ENCODE measurements at regions not wholly inside any gene's neighbourhood (a gene's known extent, or its start where the extent isn't known, plus 50 kb on each side); places are given as distances from the start of the nearest gene placed in this dataset.
"Not testable (repeated sequence)": the region's sequence is repeated elsewhere in the genome, so short reads cannot be mapped to it uniquely, and the experiment has no call there.

DNA sequence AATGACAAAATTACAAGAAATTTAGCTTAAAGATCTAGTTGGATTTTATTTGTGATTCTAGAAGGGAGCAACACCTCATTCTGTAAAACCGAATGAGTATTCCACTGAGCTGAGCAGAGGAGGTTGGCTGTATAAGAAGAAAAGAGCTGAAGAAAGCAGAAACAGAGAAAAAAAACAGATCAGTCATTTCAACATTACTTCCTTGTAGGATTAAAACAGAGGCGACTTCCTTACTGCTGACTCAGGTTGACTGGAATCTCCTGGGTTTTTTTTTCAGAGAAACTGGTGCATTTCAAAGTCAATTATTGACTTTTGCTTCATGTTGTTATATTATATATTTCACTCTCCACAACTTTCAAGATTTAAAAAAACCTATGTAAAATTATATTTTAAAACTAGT is 368.1 kb upstream of the UBE2E2 start:
- DNase-seq, result no peak

DNA sequence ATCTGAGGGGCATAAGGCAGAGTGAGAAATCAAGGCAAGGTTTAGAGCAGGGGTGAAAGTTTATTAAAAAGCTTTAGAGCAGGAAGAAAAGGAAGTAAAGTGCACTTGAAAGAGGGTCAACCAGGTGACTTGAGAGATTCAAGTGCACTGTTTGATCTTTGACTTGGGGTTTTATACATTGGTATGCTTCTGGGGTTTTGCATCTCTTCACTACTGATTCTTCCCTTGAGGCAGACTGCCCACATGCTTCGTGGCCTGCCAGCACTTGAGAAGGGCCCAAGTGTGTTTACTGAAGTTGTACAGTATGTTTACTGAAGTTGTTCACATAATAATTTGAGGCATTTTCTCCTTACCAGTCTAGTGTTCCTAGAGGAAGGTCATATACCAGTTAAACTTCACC is 367.0 kb upstream of the UBE2E2 start:
- DNase-seq, result no peak

DNA sequence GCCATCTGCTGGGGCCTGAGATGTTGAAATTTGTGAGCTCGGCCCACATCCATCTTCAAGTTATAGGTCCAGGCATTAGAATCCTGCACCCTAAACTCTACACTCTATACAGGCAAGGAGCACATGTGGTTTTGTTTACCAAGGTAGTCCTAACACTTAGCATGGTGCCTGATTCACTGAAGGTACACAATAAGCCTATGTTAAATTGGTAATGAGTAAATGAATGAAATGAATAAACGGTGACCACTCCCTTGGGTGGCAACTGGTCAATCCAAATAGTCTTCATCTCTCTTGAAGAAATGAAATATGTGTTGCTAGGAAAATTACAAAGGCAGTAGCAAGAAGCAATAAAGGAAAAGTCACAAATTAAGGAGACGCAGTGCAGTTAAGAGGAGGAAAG is 359.3 kb upstream of the UBE2E2 start:
- no peak for DNase-seq

DNA sequence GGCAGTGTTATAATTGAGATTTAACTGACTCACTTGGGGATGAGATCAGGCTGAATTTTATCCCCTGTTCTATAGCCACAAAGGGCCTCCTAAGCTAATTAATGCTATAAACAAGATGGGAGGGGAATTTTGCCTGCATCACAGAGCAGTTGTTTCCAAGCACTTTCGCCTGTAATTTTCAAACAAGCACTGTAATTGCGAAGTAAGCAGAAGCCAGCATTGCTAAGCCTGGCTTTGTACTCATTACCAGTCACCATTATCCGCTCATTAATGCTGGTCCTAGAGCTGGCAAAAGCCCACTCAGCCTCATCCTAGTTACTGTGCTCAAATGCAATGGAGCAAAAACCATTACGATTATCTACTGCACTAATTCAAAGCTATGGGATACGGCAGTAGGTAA is 356.6 kb upstream of the UBE2E2 start:
- DNase-seq, result no peak

DNA sequence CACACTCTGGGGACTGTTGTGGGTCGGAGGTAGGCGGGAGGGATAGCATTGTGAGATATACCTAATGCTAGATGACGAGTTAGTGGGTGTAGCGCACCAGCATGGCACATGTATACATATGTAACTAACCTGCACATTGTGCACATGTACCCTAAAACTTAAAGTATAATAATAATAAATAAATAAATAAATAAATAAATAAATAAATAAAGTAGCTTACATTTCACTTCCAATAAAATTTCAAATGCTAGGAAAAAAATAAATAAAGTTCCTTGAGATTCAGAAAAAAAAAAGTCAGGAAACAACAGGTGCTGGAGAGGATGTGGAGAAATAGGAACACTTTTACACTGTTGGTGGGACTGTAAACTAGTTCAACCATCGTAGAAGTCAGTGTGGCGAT is 353.5 kb upstream of the UBE2E2 start:
- DNase-seq, result not testable (repeated sequence)

DNA sequence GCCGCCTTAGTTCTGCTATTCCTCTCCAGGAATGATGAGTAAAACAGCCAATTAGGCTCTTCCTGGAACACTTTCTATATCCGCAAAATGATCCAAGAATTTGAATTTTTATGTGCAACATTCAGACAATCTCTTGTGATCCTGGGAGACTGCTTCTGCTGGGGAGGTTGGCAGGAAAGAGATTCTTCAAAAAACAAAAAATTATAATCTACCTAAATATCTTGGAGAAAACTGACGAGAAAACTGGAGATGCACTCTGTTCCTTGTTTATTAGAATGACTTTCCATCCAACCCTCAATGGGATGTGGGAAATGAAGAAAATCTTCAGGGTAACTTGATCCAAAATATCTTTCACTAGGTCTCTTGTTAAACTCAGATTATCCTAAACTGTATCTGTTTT is 346.3 kb upstream of the UBE2E2 start:
- DNase-seq, result no peak

DNA sequence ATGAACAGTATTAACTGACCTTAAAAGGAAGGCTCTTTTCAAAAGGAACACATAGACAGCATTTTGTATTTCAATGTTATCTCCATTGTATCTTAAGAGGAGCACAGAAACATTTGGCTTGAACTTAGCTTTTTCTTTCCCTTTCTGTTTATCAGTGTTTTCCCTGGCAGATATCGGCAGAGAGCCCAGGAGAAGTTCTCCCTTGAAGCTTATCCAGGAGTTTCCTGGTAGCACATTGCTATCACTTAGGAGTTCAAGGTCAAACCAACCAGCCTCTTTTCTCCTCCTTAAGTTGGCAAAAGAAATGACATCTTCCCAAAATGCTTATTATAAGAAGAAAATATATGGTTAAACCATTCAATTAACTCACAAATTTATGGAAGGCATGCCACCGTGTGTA is 344.6 kb upstream of the UBE2E2 start:
- no peak for DNase-seq

DNA sequence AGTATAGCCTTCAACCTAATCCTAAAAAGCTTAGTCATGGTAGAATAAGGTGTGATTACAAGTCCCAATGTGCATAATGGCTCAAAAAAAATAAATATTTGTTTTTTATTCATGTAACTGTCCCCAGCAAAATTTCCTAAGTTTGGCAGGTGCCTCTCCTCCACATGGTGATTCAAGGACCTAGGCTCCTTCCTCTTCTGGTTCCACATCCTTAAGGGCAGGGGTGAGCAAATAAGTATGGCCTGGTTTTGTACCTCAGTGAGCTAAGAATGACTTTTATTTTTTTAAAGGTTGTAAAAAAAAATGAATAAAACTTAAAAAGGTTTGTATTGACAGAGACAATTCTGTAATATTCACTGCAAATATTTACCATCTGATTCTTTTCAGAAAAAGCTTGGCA is 343.5 kb upstream of the UBE2E2 start:
- DNase-seq, result no peak

DNA sequence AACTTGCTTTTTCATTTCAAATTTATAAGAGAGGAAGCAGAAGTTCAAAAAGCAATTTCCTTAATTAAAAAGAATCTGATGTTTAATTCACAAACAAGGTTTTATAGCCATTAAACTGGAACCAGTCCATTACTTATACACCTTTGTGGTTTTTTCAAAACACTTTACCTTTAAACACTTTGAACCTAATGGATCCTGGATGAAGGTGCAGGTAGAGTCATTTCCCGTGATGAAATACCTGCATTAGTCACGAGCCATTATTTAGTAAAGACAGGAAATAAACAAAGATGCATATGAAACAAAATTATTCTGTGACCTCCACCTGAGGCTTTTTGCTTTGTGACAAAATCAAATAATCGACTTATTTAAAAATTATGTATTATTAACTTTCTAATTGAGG is 341.7 kb upstream of the UBE2E2 start:
- DNase-seq, result no peak

DNA sequence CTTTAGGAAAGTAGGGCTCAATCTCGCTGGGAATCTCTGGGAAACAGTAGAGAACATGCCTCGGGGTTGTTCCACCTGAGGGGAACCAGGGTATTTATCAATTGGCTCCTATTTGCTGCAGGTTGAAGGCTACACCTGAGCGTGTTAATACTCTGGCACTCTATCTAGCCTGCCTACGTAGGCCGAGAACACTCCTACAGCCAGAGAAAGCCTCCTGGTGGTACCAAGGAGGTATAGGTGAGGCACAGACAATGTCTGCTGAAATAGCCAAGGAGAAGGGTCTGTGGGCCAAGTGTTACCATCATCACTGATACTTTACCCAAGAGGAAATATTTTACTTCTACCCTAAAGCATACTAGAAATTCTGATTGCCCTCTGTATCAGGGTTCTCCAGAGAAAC is 341.0 kb upstream of the UBE2E2 start:
- no peak for DNase-seq

DNA sequence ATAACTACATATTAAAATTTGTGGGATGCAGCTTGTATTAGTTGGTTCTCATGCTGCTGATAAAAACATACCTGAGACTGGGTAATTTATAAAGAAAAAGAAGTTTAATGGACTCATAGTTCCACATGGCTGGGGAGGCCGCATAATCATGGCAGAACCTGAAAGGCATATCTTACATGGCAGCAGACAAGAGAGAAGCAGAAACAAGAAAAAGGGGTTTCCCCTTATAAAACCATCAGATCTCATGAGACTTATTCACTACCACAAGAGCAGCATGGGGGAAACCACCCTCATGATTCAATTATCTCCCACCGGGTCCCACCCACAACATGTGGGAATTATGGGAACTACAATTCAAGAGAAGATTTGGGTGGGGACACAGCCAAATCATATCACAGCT is 320.3 kb upstream of the UBE2E2 start:
- DNase-seq, result not testable (repeated sequence)

DNA sequence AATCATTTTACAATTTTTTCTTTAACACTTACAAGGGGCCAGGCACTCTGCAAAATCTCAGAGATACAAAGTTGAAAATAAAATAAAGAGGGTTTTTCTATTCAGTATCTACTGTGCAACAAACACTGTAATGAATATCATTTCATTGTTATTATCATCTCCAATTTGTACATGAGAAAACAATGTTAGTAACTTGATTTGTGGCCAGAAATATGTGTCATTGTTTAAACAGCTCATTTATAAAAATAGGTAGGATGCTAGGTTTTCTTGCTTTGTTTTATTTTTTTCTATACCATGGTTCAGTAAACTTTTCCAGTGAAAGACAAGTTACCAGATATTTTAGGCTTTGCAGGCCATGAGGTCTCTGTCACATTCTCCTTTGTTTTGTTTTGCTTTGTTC is 318.1 kb upstream of the UBE2E2 start:
- no peak for DNase-seq

DNA sequence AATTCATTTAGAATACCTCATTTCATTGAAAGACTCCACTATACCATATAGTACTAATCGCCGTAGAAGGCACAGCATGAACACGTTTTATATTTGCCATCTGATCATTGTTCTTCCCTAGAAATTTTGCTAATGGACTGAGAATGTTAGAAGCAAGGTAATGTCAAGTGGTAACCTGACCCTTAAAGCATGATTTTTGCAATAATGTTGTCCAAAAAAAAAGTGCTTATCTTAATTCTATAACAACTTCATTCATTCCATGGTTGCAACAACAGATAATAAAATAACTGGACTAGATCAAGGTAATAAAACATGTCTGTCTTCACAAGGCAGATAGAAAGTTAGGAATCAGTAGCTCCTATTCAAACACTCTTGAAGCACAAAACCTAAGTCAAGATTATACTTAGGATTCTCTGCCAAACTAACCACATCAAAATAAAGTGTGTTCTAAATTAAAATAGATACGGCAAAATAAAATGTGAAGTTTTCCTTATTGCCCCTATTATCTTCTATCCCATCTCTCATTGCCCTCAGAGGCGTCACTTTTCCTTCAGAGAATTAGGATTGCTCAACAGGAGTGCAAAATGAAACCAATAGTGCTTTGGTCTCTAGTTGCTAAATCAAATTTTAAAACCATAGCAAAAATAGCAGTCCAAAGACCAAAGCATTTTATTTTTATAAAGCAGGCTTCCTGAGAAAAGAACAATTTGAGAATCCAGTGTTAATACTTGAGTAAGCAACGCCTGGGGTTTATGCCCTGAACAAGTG is 317.4 kb upstream of the UBE2E2 start:
- DNase-seq, result no peak

DNA sequence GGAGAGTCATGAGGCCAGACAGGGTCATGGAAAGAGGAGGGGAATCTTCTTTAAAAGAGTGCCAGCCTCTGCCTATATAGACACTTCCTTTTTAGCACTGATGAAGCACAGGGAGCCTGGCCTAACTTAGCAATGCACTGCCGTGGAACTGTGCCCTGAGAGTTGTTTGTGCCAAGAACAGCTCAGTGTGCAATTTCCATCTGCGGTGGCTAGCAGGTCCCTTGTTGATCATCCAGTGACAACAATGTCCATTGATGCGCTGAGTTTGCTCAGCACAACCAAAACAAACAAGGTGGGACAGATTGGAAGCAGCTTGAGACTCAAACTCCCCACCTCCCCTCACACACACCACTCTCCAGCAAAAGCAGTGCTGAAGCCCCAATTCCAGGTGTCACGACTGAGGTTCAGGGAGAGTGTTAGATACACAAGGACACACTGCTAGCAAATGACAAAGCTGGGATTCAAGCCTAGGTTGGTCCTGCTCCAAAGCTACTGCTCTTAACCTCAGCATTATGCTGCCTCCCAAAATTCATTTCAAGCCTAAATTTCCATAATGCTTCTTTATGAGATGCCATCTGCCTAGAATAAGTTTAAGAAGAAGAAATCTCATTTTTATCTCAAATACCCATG is 316.6 kb upstream of the UBE2E2 start:
- no peak for DNase-seq

DNA sequence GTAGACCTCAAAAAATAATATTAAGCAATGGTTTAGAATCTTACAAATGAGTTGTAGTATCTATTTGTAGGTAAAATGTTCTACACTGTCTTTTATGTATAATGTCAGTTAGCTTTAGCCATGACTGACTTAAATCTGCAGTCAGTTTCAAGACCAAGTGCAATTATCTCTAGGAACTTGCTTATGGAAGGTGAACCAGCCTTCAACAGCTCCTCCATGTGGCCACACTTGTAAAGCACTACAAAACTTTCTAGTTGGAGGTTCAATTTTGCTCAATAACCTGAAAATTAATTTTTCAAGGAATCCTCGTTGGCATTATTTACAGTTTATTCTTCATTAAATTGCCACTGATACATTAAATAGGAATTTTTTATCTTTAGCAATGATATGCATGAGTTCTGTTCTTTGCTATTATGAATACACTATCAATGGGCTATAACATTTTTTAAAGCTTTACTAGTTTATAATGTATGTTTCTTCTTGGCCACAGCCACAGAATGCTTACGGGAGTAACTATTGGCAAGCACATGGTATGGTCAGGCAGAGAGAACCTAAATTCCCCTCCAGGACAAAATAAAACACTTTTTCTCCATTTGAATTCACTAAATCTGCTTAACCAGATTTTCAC is 315.3 kb upstream of the UBE2E2 start:
- no peak for DNase-seq

DNA sequence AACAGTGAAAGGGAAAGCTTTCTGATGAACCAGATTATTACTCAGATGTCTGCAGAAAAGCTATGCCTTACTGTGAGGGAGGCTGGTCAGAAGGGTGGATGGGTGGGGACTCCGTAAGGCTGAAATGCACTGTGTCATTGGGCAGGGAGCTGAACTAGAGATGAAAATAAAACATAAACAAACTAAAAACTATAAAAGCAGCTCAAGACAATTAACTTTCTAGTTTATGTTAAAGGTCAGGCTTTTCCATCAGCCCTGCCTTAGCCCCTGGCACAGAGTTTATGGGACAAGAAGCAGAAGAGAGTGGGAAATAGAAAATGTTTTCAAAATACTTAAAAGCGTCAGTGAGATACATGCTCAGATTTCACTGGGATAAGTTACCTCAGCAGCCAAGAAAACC is 310.0 kb upstream of the UBE2E2 start:
- no peak for DNase-seq

DNA sequence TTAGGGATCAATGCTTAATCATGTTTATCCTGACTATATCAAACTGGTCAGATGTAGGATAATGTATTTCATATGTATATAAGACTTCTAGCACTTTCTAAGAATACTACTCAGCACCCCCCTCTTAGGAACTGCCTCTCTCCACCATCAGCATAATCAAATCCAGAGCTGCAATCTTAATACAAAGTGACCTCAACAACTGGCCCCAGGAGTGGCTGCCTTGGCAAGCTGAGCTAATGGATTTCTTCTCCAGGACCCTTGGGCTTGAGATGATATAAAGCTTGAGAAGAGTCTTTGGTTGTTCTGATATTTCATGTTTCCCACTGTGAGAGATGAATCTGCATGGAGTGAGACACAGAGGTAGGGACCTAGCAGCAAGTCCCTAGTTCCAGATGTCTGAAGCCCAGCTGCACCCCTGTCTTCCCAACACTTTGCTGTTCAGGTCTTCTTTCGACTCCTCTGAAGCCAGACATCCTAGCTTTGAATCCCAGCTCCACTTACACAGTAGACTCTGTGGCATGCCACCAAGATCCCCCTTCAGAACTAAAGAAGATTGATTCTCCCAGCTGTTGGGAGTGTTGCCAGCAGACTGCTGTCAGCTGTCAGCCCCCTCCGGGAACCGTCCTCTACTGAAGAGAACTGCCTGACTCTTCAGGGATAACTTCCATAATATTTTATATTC is 309.3 kb upstream of the UBE2E2 start:
- DNase-seq, result no peak

DNA sequence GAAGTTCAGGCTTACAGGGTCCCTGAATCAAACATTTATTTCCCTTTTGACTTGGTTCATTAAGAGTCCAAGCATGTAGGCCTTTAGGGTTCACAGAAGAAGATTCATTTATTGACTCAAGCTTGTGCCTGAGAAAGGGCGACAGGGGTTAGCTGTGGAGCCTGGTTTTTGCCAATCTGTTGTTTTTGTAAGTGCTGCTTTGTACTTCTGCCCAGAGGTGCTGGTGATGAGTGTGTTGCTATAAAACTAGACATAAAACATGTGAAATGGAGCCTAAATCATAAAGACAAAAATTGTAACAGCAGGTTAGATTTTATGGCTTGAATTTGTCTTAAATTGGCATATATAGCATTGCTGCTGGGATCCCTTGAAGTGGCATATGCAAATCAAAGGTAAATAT is 308.3 kb upstream of the UBE2E2 start:
- no peak for DNase-seq

DNA sequence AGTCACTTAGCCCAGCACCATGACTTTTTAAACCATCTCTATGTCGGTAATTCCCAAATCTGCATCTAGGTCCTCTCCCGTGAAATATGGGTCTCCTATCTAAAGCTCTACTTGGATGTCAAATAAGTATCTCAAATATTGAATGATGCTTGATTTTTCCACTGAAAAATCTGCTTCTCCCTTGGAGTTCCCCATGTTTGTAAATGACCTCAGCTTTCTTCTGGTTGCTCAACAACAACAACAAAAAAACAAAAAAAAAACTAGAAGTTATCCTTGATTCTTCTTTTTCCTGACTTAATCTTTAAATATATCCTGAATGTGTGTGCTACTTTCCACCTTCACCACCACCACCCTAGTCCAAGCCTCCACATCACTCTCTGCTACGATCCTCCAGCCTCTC is 307.5 kb upstream of the UBE2E2 start:
- no peak for DNase-seq

DNA sequence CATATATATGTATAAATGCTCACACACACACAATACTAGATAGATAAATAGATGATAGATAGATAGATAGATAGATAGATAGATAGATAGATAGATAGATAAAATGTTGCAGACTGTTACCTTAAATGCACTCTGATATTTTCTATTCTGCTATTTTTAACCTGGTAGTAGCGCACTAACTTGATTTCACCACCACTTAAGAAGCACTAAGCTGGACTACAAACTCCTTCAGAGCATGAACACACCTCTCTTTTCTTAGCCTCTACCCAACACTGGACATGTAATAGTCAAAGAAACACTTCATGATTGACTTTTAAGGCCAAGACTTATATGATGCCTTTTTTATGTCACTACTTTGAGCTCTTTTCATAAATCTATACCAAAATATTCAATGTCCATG is 304.6 kb upstream of the UBE2E2 start:
- DNase-seq, result no peak

DNA sequence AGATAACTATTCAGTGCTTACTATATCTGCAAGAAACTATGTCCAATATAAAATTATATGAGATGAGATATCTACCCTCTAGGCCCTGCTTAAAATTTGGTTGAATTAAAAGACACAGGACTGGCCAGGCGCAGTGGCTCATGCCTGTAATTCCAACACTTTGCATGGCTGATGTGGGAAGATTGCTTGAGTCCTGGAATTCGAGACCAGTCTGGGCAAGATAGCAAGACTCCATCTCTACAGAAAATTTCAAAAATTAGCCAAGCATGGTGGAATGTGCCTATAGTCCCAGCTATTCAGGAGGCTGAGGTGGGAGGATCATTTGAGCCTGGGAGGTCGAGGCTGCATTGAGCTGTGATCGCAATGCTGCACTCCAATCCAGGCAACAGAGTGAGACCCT is 303.7 kb upstream of the UBE2E2 start:
- no peak for DNase-seq

DNA sequence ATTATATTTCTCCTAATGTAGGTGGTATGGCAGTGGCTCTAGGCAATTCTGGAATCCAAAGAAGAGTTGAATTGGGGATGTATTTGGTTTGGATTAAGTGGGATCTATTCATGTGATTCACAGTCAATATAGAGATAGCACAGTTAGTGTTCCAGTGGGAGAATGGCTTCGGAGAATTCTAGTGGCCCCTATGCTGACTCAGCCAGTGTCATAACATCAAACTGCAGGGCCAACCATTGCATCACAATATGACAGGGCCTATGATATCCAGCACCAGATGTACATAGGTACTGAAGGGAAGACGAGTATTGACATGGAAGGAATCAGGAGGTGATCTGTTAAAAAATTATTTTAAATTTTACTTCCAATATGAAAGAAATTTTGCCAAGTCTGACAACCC is 302.8 kb upstream of the UBE2E2 start:
- no peak for DNase-seq

DNA sequence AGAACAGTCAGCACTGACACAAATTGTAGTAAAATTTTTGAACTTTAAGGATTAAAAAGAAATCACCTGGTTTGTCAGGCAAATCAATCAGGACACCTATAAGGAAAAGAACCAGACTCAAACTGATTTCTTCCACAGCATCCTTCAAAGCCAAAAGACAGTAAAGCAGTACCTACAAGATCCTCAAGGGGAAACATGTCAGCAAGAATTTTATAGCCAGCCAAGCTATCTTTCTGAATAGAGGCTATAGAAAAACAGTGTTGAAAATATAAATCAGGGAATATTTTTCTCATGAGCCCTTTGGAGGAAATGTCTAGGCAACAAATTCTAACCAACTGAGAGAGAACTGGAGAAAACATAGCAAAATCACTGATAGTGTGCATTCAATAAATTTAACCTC is 301.4 kb upstream of the UBE2E2 start:
- no peak for DNase-seq

DNA sequence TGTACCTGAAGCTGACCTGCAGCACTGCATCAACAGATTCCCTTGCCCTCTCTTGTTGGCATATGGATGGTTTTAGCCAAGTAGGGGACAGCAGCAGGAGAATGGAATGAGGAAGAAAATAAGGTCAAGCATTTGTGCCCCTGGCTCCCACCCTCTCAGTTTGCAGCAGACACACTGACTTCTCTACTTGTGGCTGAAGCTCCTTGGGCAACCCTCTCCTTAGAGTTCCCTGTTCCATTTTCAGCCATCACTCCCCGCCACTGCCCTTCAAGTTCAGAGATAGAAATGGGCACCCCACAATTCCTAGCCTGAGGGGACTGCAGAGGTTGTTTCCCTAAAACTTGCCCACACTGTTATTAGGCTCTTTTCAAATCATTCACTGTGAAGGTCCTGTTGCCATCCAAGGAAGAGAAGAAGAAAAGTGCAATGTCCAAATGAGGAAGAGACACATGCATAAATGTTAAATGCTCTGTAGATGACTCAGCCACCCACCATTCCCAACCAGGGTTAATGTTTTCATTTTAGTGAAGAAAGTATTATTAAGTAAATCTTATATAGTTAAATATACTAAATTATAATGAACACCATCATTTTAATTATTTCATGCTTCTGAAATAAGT is 295.9 kb upstream of the UBE2E2 start:
- DNase-seq, result no peak
